ENCODE measurements at regions not wholly inside any gene's neighbourhood (a gene's known extent, or its start where the extent isn't known, plus 50 kb on each side); places are given as distances from the start of the nearest gene placed in this dataset.

GRCh38 chr6:14912226-14912625, 333.6 kb upstream of the JARID2 start:
- DNase-seq, result no peak

- no peak for DNase-seq
These were observed 333.2 kb upstream of the JARID2 start for GRCh38 chr6:14912706-14913105.

GRCh38 chr6:14913931-14914330, 331.9 kb upstream of the JARID2 start:
- DNase-seq, result no peak

GRCh38 chr6:14915888-14916832, 329.7 kb upstream of the JARID2 start:
- no peak for DNase-seq

- DNase-seq, result no peak
These were observed 328.6 kb upstream of the JARID2 start for GRCh38 chr6:14917109-14917910.

- DNase-seq, result no peak
These were observed 327.5 kb upstream of the JARID2 start for GRCh38 chr6:14918200-14918907.

GRCh38 chr6:14919038-14919670, 326.7 kb upstream of the JARID2 start:
- DNase-seq, result no peak

GRCh38 chr6:14920276-14920675, 325.6 kb upstream of the JARID2 start:
- no peak for DNase-seq

- no peak for DNase-seq
These were observed 324.7 kb upstream of the JARID2 start for GRCh38 chr6:14921170-14921569.

- DNase-seq, result no peak
These were observed 323.8 kb upstream of the JARID2 start for GRCh38 chr6:14921878-14922671.

GRCh38 chr6:14922706-14923460, 323.0 kb upstream of the JARID2 start:
- DNase-seq, result no peak

GRCh38 chr6:14924126-14925024, 321.5 kb upstream of the JARID2 start:
- DNase-seq, result no peak

- DNase-seq, result no peak
These were observed 320.7 kb upstream of the JARID2 start for GRCh38 chr6:14925025-14925698.

GRCh38 chr6:14925699-14926026, 320.2 kb upstream of the JARID2 start:
- no peak for DNase-seq

GRCh38 chr6:14927398-14927797, 318.5 kb upstream of the JARID2 start:
- no peak for DNase-seq

- no peak for DNase-seq
These were observed 316.6 kb upstream of the JARID2 start for GRCh38 chr6:14929291-14929690.

GRCh38 chr6:14930366-14930989, 315.4 kb upstream of the JARID2 start:
- no peak for DNase-seq

- DNase-seq, result no peak
These were observed 313.2 kb upstream of the JARID2 start for GRCh38 chr6:14932485-14933182.

GRCh38 chr6:14933183-14933544, 312.7 kb upstream of the JARID2 start:
- DNase-seq, result no peak
